Choroid plexus epithelial cell (primary cell): ENCODE measurements at regions not wholly inside any gene's neighbourhood (a gene's known extent, or its start where the extent isn't known, plus 50 kb on each side); places are given as distances from the start of the nearest gene placed in this dataset.

Source experiments
- DNase-seq: peaks from one replicate; pipeline ENCODE4 v3.0.0-alpha.2; 2010; ENCODE audit warnings: low read depth
- H3K4me3 ChIP-seq: 2 replicates; pipeline ENCODE4 v1.5.1; 2011; ENCODE audit warnings: low read depth, mild to moderate bottlenecking, control low read depth, low read length, moderate library complexity
- CTCF ChIP-seq: conservative IDR thresholded peaks from 2 replicates; pipeline ENCODE4 v1.5.1; 2011; ENCODE audit warnings: low read depth, mild to moderate bottlenecking, control low read depth, inconsistent platforms, low read length, moderate library complexity

GRCh38 chr1:19006837-19007271 is 50.4 kb upstream of the IFFO2 start:
- peak; percentile 17 for DNase-seq
- H3K4me3 ChIP-seq: no peak overlapping the region
- no peak for TF ChIP-seq CTCF
